ENCODE measurements at regions not wholly inside any gene's neighbourhood (a gene's known extent, or its start where the extent isn't known, plus 50 kb on each side); places are given as distances from the start of the nearest gene placed in this dataset.

DNA sequence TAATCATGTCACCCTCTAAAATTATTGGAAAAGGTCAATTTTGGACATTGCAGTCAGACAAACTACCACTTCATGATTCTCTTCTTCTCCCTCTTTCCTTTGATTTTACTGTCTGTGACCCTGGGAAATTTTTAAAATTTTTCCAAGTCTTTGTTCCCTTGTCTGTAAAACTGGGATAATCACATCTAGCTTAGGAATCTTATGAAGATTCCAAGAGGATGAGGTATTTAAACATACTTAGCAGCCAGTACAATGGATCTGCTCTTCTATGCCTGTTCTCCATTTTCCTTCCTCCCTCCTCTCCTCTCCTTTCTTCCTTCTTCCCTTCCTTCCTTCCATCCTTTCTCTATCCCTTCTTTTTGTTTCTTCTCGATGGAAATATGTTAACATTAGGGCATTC is 651.6 kb upstream of the MARCKS start (continued):
- TF ChIP-seq, protein P1, sequence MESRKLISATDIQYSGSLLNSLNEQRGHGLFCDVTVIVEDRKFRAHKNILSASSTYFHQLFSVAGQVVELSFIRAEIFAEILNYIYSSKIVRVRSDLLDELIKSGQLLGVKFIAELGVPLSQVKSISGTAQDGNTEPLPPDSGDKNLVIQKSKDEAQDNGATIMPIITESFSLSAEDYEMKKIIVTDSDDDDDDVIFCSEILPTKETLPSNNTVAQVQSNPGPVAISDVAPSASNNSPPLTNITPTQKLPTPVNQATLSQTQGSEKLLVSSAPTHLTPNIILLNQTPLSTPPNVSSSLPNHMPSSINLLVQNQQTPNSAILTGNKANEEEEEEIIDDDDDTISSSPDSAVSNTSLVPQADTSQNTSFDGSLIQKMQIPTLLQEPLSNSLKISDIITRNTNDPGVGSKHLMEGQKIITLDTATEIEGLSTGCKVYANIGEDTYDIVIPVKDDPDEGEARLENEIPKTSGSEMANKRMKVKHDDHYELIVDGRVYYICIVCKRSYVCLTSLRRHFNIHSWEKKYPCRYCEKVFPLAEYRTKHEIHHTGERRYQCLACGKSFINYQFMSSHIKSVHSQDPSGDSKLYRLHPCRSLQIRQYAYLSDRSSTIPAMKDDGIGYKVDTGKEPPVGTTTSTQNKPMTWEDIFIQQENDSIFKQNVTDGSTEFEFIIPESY (IDR thresholded peaks at IDR 0.05): no peak

- no peaks in the 10 kb centered on the region for H3K27me3 ChIP-seq (ENCODE audit: control insufficient read depth in 4 of 4, insufficient read depth in 4 of 4, low read length in 3 of 4)
- H3K9ac ChIP-seq (ENCODE audit: low read depth in 1 of 2, low read length in 2 of 2): no peak overlapping the region
- TF ChIP-seq GABPA (IDR thresholded peaks at IDR 0.05 in 1 of 2, conservative IDR thresholded peaks at IDR 0.05 in 1 of 2) (no peak), TAF1 (conservative IDR thresholded peaks at IDR 0.05) (no peak), YY1 (IDR thresholded peaks at IDR 0.05) (no peak), SP1 (IDR thresholded peaks at IDR 0.05) (no peak), FOXA2 (IDR thresholded peaks at IDR 0.05) (no peak), HNF4A (conservative IDR thresholded peaks at IDR 0.05) (no peak), REST (IDR thresholded peaks at IDR 0.05) (no peak), RXRA (IDR thresholded peaks at IDR 0.05) (no peak), JUND (IDR thresholded peaks at IDR 0.05) (no peak), EGR1 (IDR thresholded peaks at IDR 0.05; ENCODE audit: low read depth in 2 of 2) (no peak), FOXA1 (IDR thresholded peaks at IDR 0.05) (no peak), NR2F2 (IDR thresholded peaks at IDR 0.05) (no peak), HNF4G (IDR thresholded peaks at IDR 0.05) (no peak)
- TF ChIP-seq, protein P2, sequence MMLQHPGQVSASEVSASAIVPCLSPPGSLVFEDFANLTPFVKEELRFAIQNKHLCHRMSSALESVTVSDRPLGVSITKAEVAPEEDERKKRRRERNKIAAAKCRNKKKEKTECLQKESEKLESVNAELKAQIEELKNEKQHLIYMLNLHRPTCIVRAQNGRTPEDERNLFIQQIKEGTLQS (IDR thresholded peaks at IDR 0.05): no peak
- TF ChIP-seq, protein P3, sequence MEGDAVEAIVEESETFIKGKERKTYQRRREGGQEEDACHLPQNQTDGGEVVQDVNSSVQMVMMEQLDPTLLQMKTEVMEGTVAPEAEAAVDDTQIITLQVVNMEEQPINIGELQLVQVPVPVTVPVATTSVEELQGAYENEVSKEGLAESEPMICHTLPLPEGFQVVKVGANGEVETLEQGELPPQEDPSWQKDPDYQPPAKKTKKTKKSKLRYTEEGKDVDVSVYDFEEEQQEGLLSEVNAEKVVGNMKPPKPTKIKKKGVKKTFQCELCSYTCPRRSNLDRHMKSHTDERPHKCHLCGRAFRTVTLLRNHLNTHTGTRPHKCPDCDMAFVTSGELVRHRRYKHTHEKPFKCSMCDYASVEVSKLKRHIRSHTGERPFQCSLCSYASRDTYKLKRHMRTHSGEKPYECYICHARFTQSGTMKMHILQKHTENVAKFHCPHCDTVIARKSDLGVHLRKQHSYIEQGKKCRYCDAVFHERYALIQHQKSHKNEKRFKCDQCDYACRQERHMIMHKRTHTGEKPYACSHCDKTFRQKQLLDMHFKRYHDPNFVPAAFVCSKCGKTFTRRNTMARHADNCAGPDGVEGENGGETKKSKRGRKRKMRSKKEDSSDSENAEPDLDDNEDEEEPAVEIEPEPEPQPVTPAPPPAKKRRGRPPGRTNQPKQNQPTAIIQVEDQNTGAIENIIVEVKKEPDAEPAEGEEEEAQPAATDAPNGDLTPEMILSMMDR (IDR thresholded peaks at IDR 0.05; ENCODE audit: low read depth, low read length, missing input control): no peak
- TF ChIP-seq, protein P4, sequence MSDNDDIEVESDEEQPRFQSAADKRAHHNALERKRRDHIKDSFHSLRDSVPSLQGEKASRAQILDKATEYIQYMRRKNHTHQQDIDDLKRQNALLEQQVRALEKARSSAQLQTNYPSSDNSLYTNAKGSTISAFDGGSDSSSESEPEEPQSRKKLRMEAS (IDR thresholded peaks at IDR 0.05): no peak
- TF ChIP-seq, protein P1 (IDR thresholded peaks at IDR 0.05): no peak
- no peak for DNase-seq (ENCODE audit: low spot score)
- 93% methylated on average over 2 of the region's 2 CpGs for WGBS
- H3K4me3 ChIP-seq (ENCODE audit: low read depth in 1 of 3, low read length in 3 of 3): no peak overlapping the region
- H3K9me3 ChIP-seq (ENCODE audit: control insufficient read depth in 4 of 4, low read length in 3 of 4): no peaks in the 10 kb centered on the region
- H3K4me1 ChIP-seq (ENCODE audit: control insufficient read depth in 4 of 4, insufficient read depth in 4 of 4, low read length in 3 of 4): no peaks in the 10 kb centered on the region
- no peak overlapping the region for H3K27ac ChIP-seq (ENCODE audit: low read depth in 1 of 2, low read length in 2 of 2)
- H3K36me3 ChIP-seq (ENCODE audit: control insufficient read depth in 4 of 4, insufficient read depth in 3 of 4, low read depth in 1 of 4, low read length in 3 of 4): no peaks in the 10 kb centered on the region
These were observed 648.4 kb upstream of the MARCKS start for GRCh38 chr6:113208726-113209125.
